ENCODE measurements at regions not wholly inside any gene's neighbourhood (a gene's known extent, or its start where the extent isn't known, plus 50 kb on each side); places are given as distances from the start of the nearest gene placed in this dataset.

GRCh38 chr5:165627548-165628170 is 2122.2 kb downstream of the MAT2B start:
- Histone ChIP-seq H3K9me3 (no peaks in the 10 kb centered on the region), H3K4me1 (no peaks in the 10 kb centered on the region), H3K36me3 (no peaks in the 10 kb centered on the region), H3K27ac (no peak overlapping the region), H3K27me3 (no peaks in the 10 kb centered on the region), H3K4me3 (no peak overlapping the region)
- DNase-seq (no peak), ATAC-seq (no peak)
- intact Hi-C loops (cut with DNase I), result no loop called here
- TF ChIP-seq CTCF (IDR thresholded peaks at IDR 0.05), result no peak

DNA sequence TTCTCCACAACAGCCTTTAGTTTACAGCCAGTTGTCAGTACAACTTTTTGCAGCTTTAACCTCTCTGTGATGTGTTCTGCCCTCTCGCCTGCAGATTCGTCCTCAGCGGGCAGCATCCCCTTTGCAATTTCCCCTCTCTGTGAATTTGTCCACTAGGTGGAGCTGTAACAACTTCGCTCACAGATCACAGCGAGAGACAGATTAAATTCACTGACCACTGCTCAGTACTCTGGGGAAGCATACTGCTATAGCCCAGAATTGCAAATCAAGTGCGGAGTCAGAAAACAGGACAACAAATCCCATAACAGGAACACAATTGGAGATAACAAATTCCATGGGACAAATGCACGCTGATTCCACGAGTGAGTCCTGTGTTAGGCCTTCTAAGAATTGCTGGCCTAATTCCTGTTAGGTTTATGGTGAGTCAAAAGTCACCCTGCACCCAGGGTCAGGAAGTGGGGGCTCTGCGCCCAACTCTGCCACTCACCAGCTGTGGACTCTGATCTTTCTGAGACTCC is 2124.9 kb downstream of the MAT2B start:
- no peaks in the 10 kb centered on the region for H3K36me3 ChIP-seq
- TF ChIP-seq CTCF (IDR thresholded peaks at IDR 0.05), result peak; percentile 81
- H3K9me3 ChIP-seq, result no peaks in the 10 kb centered on the region
- H3K4me3 ChIP-seq, result no peak overlapping the region
- H3K27ac ChIP-seq, result no peak overlapping the region
- DNase-seq (no peak), ATAC-seq (peak; percentile 84)
- H3K4me1 ChIP-seq, result no peaks in the 10 kb centered on the region
- intact Hi-C loops (cut with DNase I), result no loop called here
- H3K27me3 ChIP-seq, result no peaks in the 10 kb centered on the region

DNA sequence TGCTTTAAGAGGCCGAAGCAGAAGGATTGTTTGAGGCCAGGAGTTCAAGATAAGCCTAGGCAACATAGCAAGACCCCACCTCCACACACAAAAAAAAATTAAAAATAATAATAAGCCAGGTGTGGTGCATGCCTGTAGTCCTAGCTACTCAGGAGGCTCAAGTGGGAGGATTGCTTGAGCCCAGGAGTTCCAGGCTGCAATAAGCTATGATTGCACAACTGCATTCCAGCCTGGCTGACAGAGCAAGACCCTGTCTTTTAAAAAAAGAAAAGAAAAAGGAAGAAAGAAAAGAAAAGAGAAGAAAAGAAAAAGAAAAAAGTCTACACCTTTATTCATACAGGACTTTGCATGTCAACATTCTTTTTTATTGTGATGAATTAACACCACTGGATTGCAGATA is 2125.8 kb downstream of the MAT2B start:
- DNase-seq (no peak), ATAC-seq (no peak)
- intact Hi-C loops (cut with DNase I), result no loop called here
- Histone ChIP-seq H3K27me3 (no peaks in the 10 kb centered on the region), H3K36me3 (no peaks in the 10 kb centered on the region), H3K27ac (no peak overlapping the region), H3K4me3 (no peak overlapping the region), H3K9me3 (no peaks in the 10 kb centered on the region), H3K4me1 (no peaks in the 10 kb centered on the region)
- no peak for TF ChIP-seq CTCF (IDR thresholded peaks at IDR 0.05)

DNA sequence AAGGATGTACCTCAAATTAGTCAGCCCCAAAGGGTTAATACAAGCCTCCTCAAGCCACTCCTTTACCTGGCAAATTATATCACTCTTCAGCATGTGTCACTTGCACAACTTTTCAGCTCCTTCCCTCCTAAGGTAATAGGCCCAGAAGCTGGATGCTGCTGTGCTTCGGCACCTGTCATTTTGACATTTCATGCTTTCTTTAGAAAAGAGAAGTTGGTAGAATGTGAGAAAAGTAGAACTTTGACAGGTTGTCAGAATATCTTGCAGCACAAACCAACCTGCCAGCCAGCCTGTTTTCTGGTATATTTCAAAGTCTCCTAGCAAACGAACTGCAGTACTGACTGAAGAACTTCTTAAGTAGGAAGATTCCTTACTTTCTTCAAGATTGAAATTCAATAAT is 2136.9 kb downstream of the MAT2B start:
- ATAC-seq, result no peak
- intact Hi-C loops (cut with DNase I), result no loop called here
- Histone ChIP-seq H3K4me1 (no peaks in the 10 kb centered on the region), H3K27ac (no peak overlapping the region), H3K36me3 (no peaks in the 10 kb centered on the region), H3K27me3 (no peaks in the 10 kb centered on the region), H3K4me3 (no peak overlapping the region), H3K9me3 (no peaks in the 10 kb centered on the region)
- TF ChIP-seq CTCF (IDR thresholded peaks at IDR 0.05), result no peak
- no peak for DNase-seq

- no peaks in the 10 kb centered on the region for H3K9me3 ChIP-seq
- intact Hi-C loops (cut with DNase I), result no loop called here
- no peak for ATAC-seq
- H3K27me3 ChIP-seq, result no peaks in the 10 kb centered on the region
- no peaks in the 10 kb centered on the region for H3K4me1 ChIP-seq
- no peak overlapping the region for H3K27ac ChIP-seq
- no peak for DNase-seq
- TF ChIP-seq CTCF (IDR thresholded peaks at IDR 0.05), result no peak
- no peaks in the 10 kb centered on the region for H3K36me3 ChIP-seq
- H3K4me3 ChIP-seq, result no peak overlapping the region
These were observed 2160.4 kb downstream of the MAT2B start for GRCh38 chr5:165665735-165666400.

Measured in upper lobe of right lung (tissue), 1 donor.